Brain microvascular endothelial cell (primary cell): ENCODE measurements at regions not wholly inside any gene's neighbourhood (a gene's known extent, or its start where the extent isn't known, plus 50 kb on each side); places are given as distances from the start of the nearest gene placed in this dataset.

Experiments
- DNase-seq: peaks from one replicate; pipeline ENCODE4 v3.0.0-alpha.2; 2020
- H3K27ac ChIP-seq: fragments of 250-450 bp; sonication (Bioruptor Pico); 2 replicates; pipeline ENCODE4 v1.5.1; 2020; ENCODE audit warnings: mild to moderate bottlenecking, moderate library complexity
- H3K27me3 ChIP-seq: fragments of 250-450 bp; sonication (Bioruptor Pico); replicated peaks from 2 replicates; pipeline ENCODE4 v1.5.1; 2020; ENCODE audit warnings: mild to moderate bottlenecking
- H3K36me3 ChIP-seq: fragments of 250-450 bp; sonication (Bioruptor Pico); replicated peaks from 2 replicates; pipeline ENCODE4 v1.5.1; 2020; ENCODE audit warnings: mild to moderate bottlenecking
- H3K4me3 ChIP-seq: 2 replicates; pipeline ENCODE4 v1.5.1; 2011; ENCODE audit warnings: low read depth, mild to moderate bottlenecking, control low read depth, low read length, moderate library complexity
- in situ Hi-C: cut with HindIII; loops from 2 replicates; pipeline ENCODE4 v1.10.0; 2017; ENCODE audit warnings: low sequenced_read_pairs, low pct_ligation_motif_present
- TF ChIP-seq, protein P1 (sequence below): IDR thresholded peaks from 2 replicates; pipeline ENCODE4 v1.5.1; 2011; ENCODE audit warnings: low read depth, mild to moderate bottlenecking, moderate library complexity, low read length, control low read depth, inconsistent platforms; ENCODE audit errors: missing control alignments

DNA sequence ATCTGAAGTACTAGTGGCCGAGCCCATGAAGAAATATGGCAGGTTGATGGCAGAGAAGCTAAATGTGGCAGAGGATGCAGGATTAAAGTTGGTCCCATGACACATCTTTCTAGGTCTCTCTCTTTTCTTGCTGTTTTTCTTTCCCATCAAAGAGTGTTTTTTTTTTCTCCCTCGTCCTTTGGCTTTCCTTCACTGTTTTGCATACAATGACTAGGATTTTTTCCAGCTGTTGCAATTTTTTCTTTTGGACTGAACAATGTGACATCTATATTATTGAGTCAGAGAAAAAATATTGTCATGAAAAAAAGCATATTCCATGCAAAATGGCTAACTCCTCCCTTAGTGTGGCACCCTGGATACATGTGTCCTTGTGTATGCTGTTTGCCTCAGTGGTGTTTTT is 939.5 kb upstream of the FANCL start:
- Histone ChIP-seq H3K27me3 (no peaks in the 10 kb centered on the region), H3K36me3 (no peaks in the 10 kb centered on the region), H3K4me3 (no peak overlapping the region), H3K27ac (no peak overlapping the region)
- TF ChIP-seq, protein P1, sequence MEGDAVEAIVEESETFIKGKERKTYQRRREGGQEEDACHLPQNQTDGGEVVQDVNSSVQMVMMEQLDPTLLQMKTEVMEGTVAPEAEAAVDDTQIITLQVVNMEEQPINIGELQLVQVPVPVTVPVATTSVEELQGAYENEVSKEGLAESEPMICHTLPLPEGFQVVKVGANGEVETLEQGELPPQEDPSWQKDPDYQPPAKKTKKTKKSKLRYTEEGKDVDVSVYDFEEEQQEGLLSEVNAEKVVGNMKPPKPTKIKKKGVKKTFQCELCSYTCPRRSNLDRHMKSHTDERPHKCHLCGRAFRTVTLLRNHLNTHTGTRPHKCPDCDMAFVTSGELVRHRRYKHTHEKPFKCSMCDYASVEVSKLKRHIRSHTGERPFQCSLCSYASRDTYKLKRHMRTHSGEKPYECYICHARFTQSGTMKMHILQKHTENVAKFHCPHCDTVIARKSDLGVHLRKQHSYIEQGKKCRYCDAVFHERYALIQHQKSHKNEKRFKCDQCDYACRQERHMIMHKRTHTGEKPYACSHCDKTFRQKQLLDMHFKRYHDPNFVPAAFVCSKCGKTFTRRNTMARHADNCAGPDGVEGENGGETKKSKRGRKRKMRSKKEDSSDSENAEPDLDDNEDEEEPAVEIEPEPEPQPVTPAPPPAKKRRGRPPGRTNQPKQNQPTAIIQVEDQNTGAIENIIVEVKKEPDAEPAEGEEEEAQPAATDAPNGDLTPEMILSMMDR = no peak
- in situ Hi-C loops = no loop called here
- no peak for DNase-seq

DNA sequence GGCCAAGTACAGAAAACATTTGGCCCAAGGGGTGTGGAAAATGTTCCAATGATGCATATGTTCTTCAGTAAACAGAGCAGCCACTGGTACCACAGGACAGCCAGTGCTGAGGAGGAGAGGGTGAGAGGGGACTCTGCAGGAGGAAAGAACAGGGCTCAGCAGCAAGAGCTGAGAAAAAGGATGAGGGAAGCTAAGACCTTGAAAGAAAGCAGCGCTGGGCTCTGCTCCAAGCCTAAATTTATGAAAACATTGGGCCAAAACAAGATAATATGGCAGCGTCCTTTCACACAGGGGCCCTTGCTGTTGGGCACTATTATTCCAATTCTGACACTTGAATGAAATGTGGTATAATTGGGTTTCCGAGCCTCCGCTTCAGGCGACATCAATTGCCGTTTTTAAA is 939.0 kb upstream of the FANCL start:
- Histone ChIP-seq H3K27ac (no peak overlapping the region), H3K36me3 (no peaks in the 10 kb centered on the region), H3K27me3 (no peaks in the 10 kb centered on the region), H3K4me3 (no peak overlapping the region)
- TF ChIP-seq, protein P1 = no peak
- in situ Hi-C loops = no loop called here
- DNase-seq = no peak

DNA sequence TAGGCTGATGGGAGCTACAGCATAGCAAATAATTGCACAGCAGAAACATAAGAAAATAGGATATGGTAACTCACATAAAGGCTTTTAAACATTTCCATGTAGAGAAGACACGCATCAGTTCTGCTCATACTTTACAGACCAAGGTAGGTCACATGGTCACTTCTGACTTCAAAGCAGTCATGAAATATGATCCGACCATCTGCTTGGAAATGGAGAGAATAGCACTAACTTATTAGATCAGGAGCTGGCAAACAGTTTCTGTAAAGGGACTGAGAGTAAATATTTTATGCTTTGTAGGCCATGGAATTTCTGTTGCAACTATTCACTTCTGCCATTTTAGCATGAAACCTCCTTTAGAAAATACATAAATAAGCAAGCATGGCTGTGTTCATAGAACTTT is 936.6 kb upstream of the FANCL start:
- Histone ChIP-seq H3K4me3 (no peak overlapping the region), H3K27ac (no peak overlapping the region), H3K36me3 (no peaks in the 10 kb centered on the region), H3K27me3 (no peaks in the 10 kb centered on the region)
- in situ Hi-C loops = no loop called here
- TF ChIP-seq, protein P1 = no peak
- DNase-seq = no peak

DNA sequence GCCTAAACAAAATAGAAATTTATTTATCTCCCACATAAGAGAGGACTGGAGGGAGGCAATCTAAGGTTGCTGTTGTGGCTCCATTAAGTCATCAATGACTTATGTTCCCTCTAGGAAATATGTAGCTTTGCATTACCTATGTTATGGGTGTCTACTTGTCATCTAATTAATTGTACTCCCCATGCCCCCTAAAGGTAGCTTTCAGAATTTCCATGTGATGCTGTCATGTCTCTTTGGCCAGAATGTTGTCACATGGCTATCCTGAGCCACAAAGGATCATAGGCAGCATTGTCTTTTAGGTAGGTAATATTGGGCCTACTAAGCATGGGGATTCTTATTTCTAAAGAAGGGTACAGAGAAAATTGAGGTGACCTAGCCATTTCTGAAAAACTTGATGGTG is 935.6 kb upstream of the FANCL start:
- Histone ChIP-seq H3K4me3 (no peak overlapping the region), H3K36me3 (no peaks in the 10 kb centered on the region), H3K27ac (no peak overlapping the region), H3K27me3 (no peaks in the 10 kb centered on the region)
- in situ Hi-C loops = no loop called here
- DNase-seq = no peak
- TF ChIP-seq, protein P1 = no peak

DNA sequence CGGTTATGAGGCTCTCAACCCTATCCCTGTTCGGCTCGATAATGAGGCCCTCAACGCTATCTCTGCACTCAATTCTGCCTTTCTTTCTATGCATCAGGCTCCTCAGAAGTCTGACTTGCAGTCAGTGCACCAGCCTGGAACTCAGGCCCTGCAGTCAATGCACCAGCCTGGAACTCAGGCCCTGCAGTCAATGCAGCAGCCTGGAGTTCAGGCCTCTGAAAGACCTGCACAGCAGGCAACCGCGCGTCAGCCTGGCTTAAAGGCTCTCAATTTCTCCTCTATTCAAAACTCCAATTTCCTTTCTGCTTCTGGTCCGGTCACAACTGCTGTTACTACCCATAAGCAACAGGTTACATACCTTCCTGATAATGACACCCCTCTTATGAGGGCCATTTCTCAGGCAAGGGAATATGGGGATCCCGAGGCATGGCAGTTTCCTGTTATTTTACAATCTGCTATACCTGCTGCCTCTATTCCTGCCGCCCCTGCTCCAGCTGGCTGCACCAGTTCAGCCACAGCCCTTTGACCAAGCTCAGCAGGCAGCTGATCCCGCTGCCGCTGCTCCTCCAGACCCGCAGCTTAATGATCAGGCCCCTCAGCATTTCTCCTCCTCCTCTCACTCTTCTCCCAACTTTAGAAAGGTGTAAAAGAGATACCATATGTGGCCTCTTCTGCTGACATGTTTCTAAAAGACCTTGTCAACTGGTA is 933.6 kb upstream of the FANCL start:
- H3K36me3 ChIP-seq = no peaks in the 10 kb centered on the region
- H3K27ac ChIP-seq = no peak overlapping the region
- no peak overlapping the region for H3K4me3 ChIP-seq
- H3K27me3 ChIP-seq = no peaks in the 10 kb centered on the region
- in situ Hi-C loops = no loop called here
- no peak for DNase-seq
- TF ChIP-seq, protein P1 = no peak

DNA sequence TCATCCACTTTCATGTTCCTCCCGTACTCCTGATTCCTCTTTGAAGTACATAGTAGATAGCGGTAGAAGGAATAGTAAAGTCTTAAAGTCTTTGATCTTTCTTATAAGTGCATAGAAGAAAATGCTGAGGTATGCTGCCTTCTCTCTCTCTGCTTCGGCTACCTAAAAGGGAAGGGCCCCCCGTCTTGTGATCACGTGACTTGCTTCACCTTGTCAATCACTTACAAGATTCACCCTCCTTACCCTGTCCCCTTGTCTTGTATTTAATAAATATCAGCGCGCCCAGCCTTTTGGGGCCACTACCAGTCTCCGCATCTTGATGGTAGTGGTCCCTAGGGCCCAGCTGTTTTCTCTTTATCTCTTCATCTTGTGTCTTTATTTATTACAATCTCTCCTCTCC is 932.2 kb upstream of the FANCL start:
- no peaks in the 10 kb centered on the region for H3K27me3 ChIP-seq
- no peak overlapping the region for H3K27ac ChIP-seq
- no peak for DNase-seq
- in situ Hi-C loops = no loop called here
- H3K36me3 ChIP-seq = no peaks in the 10 kb centered on the region
- TF ChIP-seq, protein P1 = no peak
- no peak overlapping the region for H3K4me3 ChIP-seq
